Activated naive CD8-positive, alpha-beta T cell treated with anti-CD3 and anti-CD28 coated beads, Interleukin-2, amount 50 U/mL, for 16 hours (primary cell): ENCODE measurements at regions not wholly inside any gene's neighbourhood (a gene's known extent, or its start where the extent isn't known, plus 50 kb on each side); places are given as distances from the start of the nearest gene placed in this dataset.
"Not testable (repeated sequence)": the region's sequence is repeated elsewhere in the genome, so short reads cannot be mapped to it uniquely, and the experiment has no call there.

ENCODE experiments used
- DNase-seq: peaks from one replicate; pipeline ENCODE4 v3.0.0-alpha.2; 2020; ENCODE audit warnings: low read depth, low spot score

GRCh38 chr6:4354181-4354580, 218.8 kb upstream of the ECI2 start:
- DNase-seq = no peak

DNA sequence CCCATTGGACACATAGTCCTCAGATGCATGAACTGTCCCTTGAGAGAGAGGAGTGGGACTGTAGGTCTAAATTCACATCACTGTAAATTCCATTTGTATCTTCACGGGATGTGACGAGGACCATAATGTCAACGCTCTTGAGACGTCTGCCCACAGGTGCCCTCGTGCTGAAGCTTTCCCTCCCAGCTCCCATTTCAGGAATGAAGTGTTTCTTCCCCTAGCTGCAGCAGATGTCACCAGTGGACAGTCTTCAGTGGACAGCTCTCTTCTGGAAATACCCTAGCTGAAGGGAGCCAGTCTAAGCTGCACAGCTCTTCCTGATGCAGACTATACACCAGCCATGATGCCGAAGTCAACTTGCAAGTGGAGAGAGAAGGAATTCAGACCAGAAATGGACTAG, 217.4 kb upstream of the ECI2 start:
- no peak for DNase-seq

DNA sequence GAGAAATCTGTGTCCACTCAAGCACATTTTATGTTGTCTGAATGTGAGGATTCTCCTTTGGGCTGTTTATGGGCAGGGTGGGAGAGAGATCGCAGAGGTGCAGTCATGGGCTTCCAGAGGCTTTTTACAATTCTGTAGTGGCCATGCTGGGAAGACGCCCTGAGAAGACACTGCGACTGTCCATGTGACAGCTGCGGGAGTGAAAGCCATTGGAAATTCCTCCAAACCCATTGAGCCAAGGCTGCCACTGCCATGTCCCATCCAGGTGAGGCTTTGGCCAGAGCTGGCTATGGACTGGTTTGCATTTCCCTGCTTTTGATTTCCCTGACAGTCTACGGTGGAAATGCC, 216.9 kb upstream of the ECI2 start:
- no peak for DNase-seq

DNA sequence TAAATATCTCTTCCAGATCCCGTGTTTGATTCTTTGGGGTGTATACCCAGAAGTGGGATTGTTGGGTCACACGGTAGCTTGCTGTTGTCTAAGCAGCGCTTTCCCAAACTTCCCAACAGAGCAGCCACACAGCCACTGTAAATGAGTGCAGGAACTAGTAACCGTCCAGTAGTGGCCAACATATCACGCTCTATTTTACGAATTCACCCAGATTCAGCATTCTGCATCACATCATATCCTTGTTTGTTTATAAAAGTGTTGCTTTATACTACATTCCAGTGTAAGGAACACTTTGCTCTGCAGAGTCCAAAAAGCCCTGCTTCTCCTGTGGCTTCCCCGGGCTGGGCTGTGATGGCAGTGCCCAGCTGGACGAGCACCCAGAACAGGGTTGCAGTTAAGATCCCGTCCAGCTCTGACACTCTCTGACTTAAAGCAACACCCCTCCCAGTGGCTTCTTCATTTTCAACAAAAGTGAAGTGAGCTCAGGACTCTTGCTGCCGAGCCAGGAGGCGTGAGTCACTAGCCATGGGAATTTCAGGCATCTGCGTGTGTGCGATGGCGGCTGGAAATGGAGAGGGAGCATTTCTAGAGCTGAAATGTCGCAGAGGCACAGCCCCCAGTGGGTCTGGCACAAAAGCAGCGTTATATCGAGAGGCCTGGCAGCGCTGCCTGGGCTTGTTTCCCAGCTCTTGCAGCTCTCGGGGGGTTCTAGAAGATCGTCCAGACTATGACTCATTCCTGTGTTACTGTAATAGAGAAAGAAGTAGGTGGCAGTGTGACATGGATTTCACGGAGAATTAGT, 216.3 kb upstream of the ECI2 start:
- DNase-seq = no peak

- DNase-seq = no peak
These were observed 215.5 kb upstream of the ECI2 start for GRCh38 chr6:4350567-4351519.

DNA sequence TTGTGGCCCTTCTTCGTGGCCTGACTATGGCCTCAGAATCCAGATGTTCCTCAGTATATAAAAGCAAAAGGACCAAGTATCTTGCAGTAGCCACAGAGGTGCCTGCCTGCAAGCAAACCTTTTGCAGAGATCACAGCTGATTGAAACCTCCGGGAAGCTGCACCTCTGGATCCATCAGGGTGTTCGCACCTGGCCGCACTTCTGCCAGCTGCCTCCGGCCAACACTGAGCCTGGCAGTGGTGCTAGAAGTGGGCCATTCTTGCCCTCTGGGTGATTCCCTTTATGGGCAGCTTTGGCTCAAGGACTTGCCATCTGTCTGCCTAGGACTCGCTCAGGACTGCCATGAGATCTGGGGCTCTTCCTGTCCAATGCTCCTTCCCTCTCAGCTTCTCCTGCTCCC, 214.6 kb upstream of the ECI2 start:
- DNase-seq = no peak

GRCh38 chr6:4349323-4349722, 213.9 kb upstream of the ECI2 start:
- DNase-seq = no peak

- DNase-seq = no peak
These were observed 213.2 kb upstream of the ECI2 start for GRCh38 chr6:4348462-4349112.

DNA sequence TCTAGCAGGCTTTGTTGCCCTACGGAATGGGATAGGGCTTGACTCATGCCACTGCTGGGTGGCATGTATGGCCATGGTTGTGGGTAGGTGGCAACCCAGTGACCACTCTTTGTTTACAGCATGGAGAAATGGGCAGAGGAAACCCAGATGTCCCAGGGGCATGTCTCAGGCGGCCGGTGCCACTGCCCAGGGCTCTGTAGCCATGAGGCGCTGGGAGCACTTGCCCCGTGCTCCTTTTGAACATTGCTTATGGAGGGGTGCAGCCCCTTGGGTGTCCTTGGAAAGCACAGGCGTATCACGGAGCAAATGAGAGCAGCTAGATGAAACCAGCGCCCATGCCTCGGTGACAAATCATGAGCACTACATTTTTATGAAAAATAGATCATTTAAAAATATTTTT, 212.5 kb upstream of the ECI2 start:
- no peak for DNase-seq

DNA sequence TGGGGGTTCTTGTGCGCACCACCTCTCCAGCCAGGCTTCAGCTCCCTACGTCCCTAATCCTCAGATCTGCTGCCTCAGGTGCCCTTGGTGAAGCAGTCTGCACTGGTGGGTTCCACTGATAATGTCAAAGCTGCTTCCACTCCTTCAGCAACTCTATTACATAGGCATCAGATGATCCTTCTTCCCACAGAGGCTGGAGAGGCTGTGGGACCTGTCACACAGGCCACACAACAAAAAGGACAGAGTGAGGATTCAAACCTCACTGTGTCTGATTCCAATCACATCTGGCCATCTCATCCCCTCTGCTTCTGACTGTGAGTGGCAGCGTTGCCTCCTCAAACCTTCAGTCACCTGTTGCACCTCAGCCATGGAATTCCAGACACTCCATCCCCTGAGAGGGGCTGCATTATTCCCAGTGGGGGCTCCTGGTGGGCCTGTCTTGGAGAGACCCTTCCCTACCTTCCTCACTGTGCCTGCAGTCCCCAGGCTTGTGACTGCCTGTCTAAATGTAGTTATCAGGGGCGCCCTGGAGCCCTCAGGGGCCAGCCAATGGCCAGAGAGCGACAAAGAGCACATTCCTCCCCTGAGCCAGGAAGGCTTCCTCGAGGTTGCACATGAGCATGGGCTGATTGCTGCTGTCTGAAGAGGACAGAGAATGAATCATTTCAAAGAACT, 211.4 kb upstream of the ECI2 start:
- DNase-seq = no peak

DNA sequence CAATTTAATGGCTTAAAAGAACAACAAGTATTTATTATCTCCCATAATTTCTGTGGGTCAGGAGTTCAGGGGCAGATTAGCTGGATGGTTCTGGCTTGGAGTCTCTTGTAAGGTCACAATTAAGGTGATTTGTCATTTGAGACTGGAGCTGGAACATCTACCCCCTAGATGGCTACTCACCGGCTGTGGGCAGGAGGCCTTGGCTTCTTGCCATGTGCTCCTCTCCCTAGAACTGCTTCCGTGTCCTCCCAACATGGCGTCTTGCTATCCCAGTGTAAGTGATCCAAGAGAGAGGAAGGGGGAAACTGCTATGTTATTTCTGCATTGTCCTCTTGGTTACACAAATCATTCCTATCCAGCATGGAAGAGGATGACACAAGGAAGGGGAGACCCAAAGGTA, 210.2 kb upstream of the ECI2 start:
- no peak for DNase-seq

- no peak for DNase-seq
These were observed 209.0 kb upstream of the ECI2 start for GRCh38 chr6:4344317-4344899.

GRCh38 chr6:4342407-4343137, 207.2 kb upstream of the ECI2 start:
- DNase-seq = no peak

- DNase-seq = no peak
These were observed 205.9 kb upstream of the ECI2 start for GRCh38 chr6:4341078-4341797.

GRCh38 chr6:4340544-4340943, 205.2 kb upstream of the ECI2 start:
- DNase-seq = no peak

DNA sequence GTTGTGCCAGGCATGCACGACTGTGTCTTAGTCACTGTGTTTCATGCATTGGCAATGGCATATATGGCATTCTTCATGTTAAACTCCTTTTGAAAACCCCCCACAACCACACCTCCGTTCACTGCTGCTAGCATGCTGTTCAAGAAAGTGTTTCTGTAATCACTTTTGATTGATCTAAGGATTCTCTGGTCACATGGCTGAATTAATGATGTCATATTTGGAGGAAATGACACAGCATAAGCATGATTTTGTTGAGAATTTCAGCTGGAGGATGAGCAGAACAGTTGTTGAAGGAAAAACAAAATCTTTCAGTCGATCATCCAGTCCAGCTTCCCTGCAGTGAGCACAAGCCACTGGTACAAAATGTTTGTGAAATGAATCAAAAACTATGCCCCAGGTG, 203.5 kb upstream of the ECI2 start:
- DNase-seq = no peak

- no peak for DNase-seq
These were observed 201.5 kb upstream of the ECI2 start for GRCh38 chr6:4336778-4337442.

DNA sequence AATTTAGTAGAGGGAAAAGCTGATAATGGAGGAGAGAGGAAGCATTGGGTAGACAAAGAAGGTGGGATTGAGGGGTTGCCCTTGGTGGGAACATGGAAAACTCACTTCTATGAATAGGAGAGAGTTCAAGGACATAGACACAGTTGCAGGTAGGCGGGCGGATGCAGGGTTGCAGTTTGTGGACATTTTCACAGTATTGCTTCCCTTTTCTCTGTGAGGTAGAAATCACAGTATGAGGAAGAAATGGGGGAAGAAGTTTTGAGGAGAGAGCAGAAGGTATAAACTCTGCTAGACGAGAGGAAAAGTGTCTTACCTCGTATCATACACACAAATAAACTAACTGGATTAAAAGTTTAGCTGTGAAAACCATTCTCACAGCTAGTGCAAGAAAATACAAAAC, 200.7 kb upstream of the ECI2 start:
- no peak for DNase-seq

DNA sequence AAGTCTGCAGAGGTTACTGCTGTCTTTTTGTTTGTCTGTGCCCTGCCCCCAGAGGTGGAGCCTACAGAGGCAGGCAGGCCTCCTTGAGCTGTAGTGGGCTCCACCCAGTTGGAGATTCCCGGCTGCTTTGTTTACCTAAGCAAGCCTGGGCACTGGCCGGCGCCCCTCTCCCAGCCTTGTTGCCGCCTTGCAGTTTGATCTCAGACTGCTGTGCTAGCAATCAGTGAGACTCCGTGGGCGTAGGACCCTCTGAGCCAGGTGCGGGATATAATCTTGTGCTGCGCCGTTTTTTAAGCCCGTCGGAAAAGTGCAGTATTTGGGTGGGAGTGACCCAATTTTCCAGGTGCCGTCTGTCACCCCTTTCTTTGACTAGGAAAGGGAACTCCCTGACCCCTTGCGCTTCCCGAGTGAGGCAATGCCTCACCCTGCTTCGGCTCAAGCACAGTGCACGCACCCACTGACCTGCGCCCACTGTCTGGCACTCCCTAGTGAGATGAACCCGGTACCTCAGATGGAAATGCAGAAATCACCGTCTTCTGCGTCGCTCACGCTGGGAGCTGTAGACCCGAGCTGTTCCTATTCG, 198.9 kb upstream of the ECI2 start:
- DNase-seq = not testable (repeated sequence)
